Stomach (tissue), 8 donors: ENCODE measurements at regions not wholly inside any gene's neighbourhood (a gene's known extent, or its start where the extent isn't known, plus 50 kb on each side); places are given as distances from the start of the nearest gene placed in this dataset.

ENCODE experiments used
- DNase-seq, 2 donors: peaks; one replicate each; pipeline versions ENCODE4 v3.0.0 to v3.0.0-alpha.2; 2013 to 2019
- H3K27ac ChIP-seq, 5 donors: fragments of 200-600 bp in 4 of 5; sonication (generic) in 4 of 5; one replicate each; pipeline ENCODE4 v1.5.1; 2013 to 2019; ENCODE audit warnings: mild to moderate bottlenecking in 1 of 5, moderate library complexity in 1 of 5
- H3K27me3 ChIP-seq, 3 donors: fragments of 200-600 bp; sonication (generic); one replicate each; pipeline ENCODE4 v1.5.1; 2017 to 2019; ENCODE audit warnings: mixed run types in 1 of 3
- H3K36me3 ChIP-seq, 4 donors: fragments of 200-600 bp; sonication (generic); 1 replicate in 3 of 4; 2 replicates in 1 of 4; pipeline ENCODE4 v1.5.1; 2016 to 2019
- H3K4me1 ChIP-seq, 4 donors: fragments of 200-600 bp; sonication (generic); one replicate each; pipeline ENCODE4 v1.5.1; 2016 to 2019
- H3K4me3 ChIP-seq, 4 donors: fragments of 200-600 bp; sonication (generic) in 3 of 4; one replicate each; pipeline ENCODE4 v1.5.1; 2016 to 2019; ENCODE audit warnings: mild to moderate bottlenecking in 1 of 4
- H3K9me3 ChIP-seq, 4 donors: fragments of 200-600 bp; sonication (generic); one replicate each; pipeline ENCODE4 v1.5.1; 2016 to 2019
- EP300 ChIP-seq: sonication (generic); formaldehyde crosslinking; IDR thresholded peaks from one replicate; pipeline ENCODE4 v1.6.1; 2017; ENCODE audit warnings: antibody characterized with exemption
- POLR2A ChIP-seq, 4 donors: fragments of 450-650 bp; IDR thresholded peaks; one replicate each; pipeline ENCODE4 v1.6.1; 2016; ENCODE audit warnings: antibody characterized with exemption in 4 of 4, control low read depth in 2 of 4, mild to moderate bottlenecking in 1 of 4, moderate library complexity in 1 of 4
- POLR2AphosphoS5 ChIP-seq, 3 donors: sonication (generic); formaldehyde crosslinking; IDR thresholded peaks; one replicate each; pipeline ENCODE4 v1.6.1; 2016; ENCODE audit warnings: antibody characterized with exemption in 3 of 3
- WGBS, 5 donors: extraction: QIAGEN DNeasy Blood & Tissue Kit in 3 of 5; methylation state at CpG; one replicate each; pipeline versions ENCODE4 v1.1.5 to v1.1.7; 2013 to 2018; 5-methylcytosine and 5-hydroxymethylcytosine counted together
- intact Hi-C: fragments of 100-400 bp; cut with DNase I; formaldehyde crosslinking; loops from one replicate; pipeline ENCODE4 v1.15.1; 2023; ENCODE audit warnings: low total_unique reads
- TF ChIP-seq, protein P1 (sequence below), 7 experiments: fragments of 450-650 bp in 4 of 7; fragments of 200-600 bp in 3 of 7; sonication (generic) in 3 of 7; IDR thresholded peaks; one replicate each; pipeline ENCODE4 v1.5.1; 2016 to 2019; ENCODE audit warnings: antibody characterized with exemption in 7 of 7, control low read depth in 2 of 7, mild to moderate bottlenecking in 1 of 7
- donor health status: healthy with polysubstance abuse.
- donor health status: Bipolar disorder and iron deficiency.
- donor health status: healthy.

- H3K4me3 ChIP-seq = no peak overlapping the region
- no peaks in the 10 kb centered on the region for H3K9me3 ChIP-seq
- no peak overlapping the region for H3K27ac ChIP-seq
- no peaks in the 10 kb centered on the region for H3K36me3 ChIP-seq
- 88 to 97% (median 93%) methylated on average over 4 of the region's 4 CpGs for WGBS, 5 donors
- DNase-seq = no peak
- H3K4me1 ChIP-seq = no peaks in the 10 kb centered on the region
- H3K27me3 ChIP-seq = no peaks in the 10 kb centered on the region
- no peak for TF ChIP-seq EP300
- no peak for TF ChIP-seq POLR2AphosphoS5 (IDR thresholded peaks at IDR 0.05)
- TF ChIP-seq POLR2A (IDR thresholded peaks at IDR 0.05) = no peak
- intact Hi-C loops = no loop called here
Observed at GRCh38 chr18:59760212-59760611, 63.0 kb upstream of the CCBE1 start.

DNA sequence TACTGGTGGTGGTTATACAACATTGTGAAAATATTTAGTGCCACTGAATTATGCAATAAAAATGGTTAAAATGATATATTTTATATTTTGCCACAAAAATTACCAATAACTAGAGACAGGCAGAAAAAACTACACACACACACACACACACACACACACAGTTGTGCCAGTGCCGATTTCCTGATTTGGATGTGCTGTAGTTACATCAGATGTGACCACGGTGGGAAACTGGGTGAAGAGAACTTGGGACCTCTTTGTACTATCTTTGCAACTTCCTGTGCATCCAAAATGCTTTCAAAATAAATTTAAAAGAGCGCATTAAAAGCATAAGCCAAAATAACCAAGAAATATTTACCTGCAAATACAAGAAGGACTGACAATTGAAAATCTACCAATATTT lies 61.6 kb upstream of the CCBE1 start:
- WGBS, 5 donors = 84 to 92% (median 85%) methylated on average over 3 of the region's 3 CpGs

DNA sequence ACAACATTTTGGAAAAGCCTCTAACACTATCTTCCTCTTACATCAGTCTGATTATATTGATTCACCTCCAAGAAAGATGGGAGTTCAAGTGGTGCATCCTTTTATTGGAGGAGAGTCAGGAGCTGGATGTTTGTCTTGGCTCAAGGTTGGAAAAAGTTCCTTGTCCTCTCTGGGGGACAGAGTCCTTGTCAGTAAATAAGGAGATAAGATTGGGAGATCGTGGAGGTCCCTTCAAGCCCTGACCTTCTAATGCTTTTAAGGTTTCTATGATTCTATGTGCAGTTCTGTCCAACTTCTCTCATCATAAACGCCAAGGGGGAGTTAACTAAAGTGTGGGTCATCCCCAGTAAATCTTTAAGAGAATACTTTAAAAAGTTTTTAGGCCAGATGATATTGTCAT lies 60.9 kb upstream of the CCBE1 start:
- WGBS, 5 donors = 39 to 52% (median 50%) methylated on average over 2 of the region's 2 CpGs
- Histone ChIP-seq H3K4me3 (no peak overlapping the region), H3K9me3 (no peaks in the 10 kb centered on the region), H3K36me3 (no peaks in the 10 kb centered on the region), H3K27me3 (no peaks in the 10 kb centered on the region), H3K27ac (no peak overlapping the region), H3K4me1 (no peaks in the 10 kb centered on the region)
- peak in 1 of 2 donors; percentile 56 for DNase-seq
- intact Hi-C loops = no loop called here
- no peak for TF ChIP-seq POLR2AphosphoS5 (IDR thresholded peaks at IDR 0.05)
- TF ChIP-seq, protein P1, sequence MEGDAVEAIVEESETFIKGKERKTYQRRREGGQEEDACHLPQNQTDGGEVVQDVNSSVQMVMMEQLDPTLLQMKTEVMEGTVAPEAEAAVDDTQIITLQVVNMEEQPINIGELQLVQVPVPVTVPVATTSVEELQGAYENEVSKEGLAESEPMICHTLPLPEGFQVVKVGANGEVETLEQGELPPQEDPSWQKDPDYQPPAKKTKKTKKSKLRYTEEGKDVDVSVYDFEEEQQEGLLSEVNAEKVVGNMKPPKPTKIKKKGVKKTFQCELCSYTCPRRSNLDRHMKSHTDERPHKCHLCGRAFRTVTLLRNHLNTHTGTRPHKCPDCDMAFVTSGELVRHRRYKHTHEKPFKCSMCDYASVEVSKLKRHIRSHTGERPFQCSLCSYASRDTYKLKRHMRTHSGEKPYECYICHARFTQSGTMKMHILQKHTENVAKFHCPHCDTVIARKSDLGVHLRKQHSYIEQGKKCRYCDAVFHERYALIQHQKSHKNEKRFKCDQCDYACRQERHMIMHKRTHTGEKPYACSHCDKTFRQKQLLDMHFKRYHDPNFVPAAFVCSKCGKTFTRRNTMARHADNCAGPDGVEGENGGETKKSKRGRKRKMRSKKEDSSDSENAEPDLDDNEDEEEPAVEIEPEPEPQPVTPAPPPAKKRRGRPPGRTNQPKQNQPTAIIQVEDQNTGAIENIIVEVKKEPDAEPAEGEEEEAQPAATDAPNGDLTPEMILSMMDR (IDR thresholded peaks at IDR 0.05) = no peak
- TF ChIP-seq EP300 = no peak
- TF ChIP-seq POLR2A (IDR thresholded peaks at IDR 0.05) = no peak

More for the DNA sequence above, 61.6 kb upstream of the CCBE1 start:
- TF ChIP-seq POLR2AphosphoS5 (IDR thresholded peaks at IDR 0.05) (no peak), POLR2A (IDR thresholded peaks at IDR 0.05) (no peak), EP300 (no peak)
- TF ChIP-seq, protein P1 (IDR thresholded peaks at IDR 0.05) = no peak
- H3K4me1 ChIP-seq = no peaks in the 10 kb centered on the region
- no peaks in the 10 kb centered on the region for H3K27me3 ChIP-seq
- no peak for DNase-seq
- no peak overlapping the region for H3K27ac ChIP-seq
- no peak overlapping the region for H3K4me3 ChIP-seq
- no peaks in the 10 kb centered on the region for H3K9me3 ChIP-seq
- H3K36me3 ChIP-seq = no peaks in the 10 kb centered on the region
- intact Hi-C loops = no loop called here

DNA sequence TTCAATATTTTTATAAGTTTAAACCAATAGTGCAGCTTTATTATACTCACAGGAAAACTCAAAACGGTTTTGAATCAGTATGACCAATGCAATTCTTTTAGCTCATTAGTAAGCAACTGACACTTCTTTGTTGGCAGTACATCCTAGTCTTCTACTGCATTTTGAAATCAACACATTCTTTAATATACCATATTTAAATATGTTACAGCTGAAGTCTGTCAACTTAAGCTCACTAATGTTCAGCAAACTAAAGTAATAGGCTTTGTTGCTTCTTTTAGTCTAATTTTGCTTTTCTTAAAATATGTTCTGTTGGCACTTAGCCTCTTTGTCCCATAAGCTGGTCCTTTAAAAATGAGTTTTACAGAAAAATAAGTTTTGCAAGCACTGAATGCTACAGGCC lies 55.4 kb upstream of the CCBE1 start:
- 62 to 76% (median 69%) methylated on average over 1 of the region's 1 CpG for WGBS, 5 donors
- H3K36me3 ChIP-seq = no peaks in the 10 kb centered on the region
- intact Hi-C loops = no loop called here
- no peak overlapping the region for H3K27ac ChIP-seq
- peak in 1 of 2 donors; percentile 12 for DNase-seq
- H3K27me3 ChIP-seq = no peaks in the 10 kb centered on the region
- H3K4me1 ChIP-seq = no peaks in the 10 kb centered on the region
- TF ChIP-seq EP300 (no peak), POLR2AphosphoS5 (IDR thresholded peaks at IDR 0.05) (no peak), POLR2A (IDR thresholded peaks at IDR 0.05) (no peak)
- TF ChIP-seq, protein P1 (IDR thresholded peaks at IDR 0.05) = no peak
- no peaks in the 10 kb centered on the region for H3K9me3 ChIP-seq
- H3K4me3 ChIP-seq = no peak overlapping the region

DNA sequence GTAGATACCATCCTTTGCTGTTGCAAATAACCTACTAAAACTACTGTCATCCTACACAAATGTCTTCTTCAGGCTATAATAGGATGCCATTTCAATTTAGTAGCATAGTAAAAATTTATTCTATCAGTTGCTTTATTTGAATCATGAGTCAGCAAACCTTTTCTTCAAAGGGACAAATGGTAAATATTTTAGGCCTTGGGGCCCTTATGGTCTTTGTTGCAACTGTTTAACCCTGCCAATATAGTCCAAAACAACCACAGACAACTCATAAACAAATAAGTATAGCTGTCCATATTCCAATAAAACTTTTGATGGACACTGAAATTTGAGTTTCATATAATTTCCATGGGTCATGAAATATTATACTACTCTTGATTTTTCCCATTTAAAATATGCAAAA lies 54.0 kb upstream of the CCBE1 start:
- no peak for DNase-seq
- Histone ChIP-seq H3K27me3 (peaks cover 0 to 3% (median 0%) of the 10 kb centered on the region in 3 donors), H3K4me1 (no peaks in the 10 kb centered on the region), H3K4me3 (no peak overlapping the region), H3K9me3 (peaks cover 0 to 3% (median 0%) of the 10 kb centered on the region in 4 donors), H3K27ac (no peak overlapping the region), H3K36me3 (no peaks in the 10 kb centered on the region)
- no peak for TF ChIP-seq POLR2AphosphoS5 (IDR thresholded peaks at IDR 0.05)
- TF ChIP-seq, protein P1 (IDR thresholded peaks at IDR 0.05) = no peak
- TF ChIP-seq EP300 = no peak
- TF ChIP-seq POLR2A (IDR thresholded peaks at IDR 0.05) = no peak
- intact Hi-C loops = no loop called here
